ENCODE measurements at regions not wholly inside any gene's neighbourhood (a gene's known extent, or its start where the extent isn't known, plus 50 kb on each side); places are given as distances from the start of the nearest gene placed in this dataset.
"Not testable (repeated sequence)": the region's sequence is repeated elsewhere in the genome, so short reads cannot be mapped to it uniquely, and the experiment has no call there.

DNA sequence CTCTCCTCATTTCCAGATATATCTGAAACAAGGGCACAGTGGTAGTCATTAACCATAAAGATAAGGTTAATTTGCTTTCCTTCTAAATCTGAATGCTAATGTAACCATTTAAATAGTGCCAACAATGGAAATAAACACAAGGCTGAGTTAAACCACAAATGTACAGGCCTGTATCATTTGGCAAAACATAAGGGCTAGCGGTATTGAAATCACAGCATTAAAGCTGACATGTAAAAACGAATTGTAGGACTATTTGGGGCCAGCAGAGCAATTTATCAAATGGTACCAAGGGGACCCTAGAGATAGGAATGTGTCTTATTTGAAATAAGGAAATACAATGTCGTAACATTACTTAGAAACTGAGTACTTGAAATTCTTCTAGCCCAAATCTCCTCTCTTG is 247.5 kb upstream of the RPS23 start:
- no peaks in the 10 kb centered on the region for H3K27me3 ChIP-seq (ENCODE audit: low read depth, low read length)
- no peaks in the 10 kb centered on the region for H3K36me3 ChIP-seq (ENCODE audit: control insufficient read depth in 1 of 2, insufficient read depth in 2 of 2, low read length in 2 of 2)
- H3K4me1 ChIP-seq (ENCODE audit: control insufficient read depth in 1 of 2, insufficient read depth in 2 of 2, low read length in 2 of 2), result no peaks in the 10 kb centered on the region
- no peak overlapping the region for H3K4me3 ChIP-seq (ENCODE audit: low read depth in 1 of 2, low read length in 2 of 2)
- H3K9me3 ChIP-seq (ENCODE audit: control insufficient read depth in 1 of 2, low read length in 2 of 2), result no peaks in the 10 kb centered on the region
- H3K27ac ChIP-seq (ENCODE audit: low read length), result no peak overlapping the region

GRCh38 chr5:82523633-82524032 is 245.5 kb upstream of the RPS23 start:
- no peaks in the 10 kb centered on the region for H3K4me1 ChIP-seq (ENCODE audit: control insufficient read depth in 1 of 2, insufficient read depth in 2 of 2, low read length in 2 of 2)
- no peak overlapping the region for H3K4me3 ChIP-seq (ENCODE audit: low read depth in 1 of 2, low read length in 2 of 2)
- no peaks in the 10 kb centered on the region for H3K9me3 ChIP-seq (ENCODE audit: control insufficient read depth in 1 of 2, low read length in 2 of 2)
- no peaks in the 10 kb centered on the region for H3K27me3 ChIP-seq (ENCODE audit: low read depth, low read length)
- no peaks in the 10 kb centered on the region for H3K36me3 ChIP-seq (ENCODE audit: control insufficient read depth in 1 of 2, insufficient read depth in 2 of 2, low read length in 2 of 2)
- H3K27ac ChIP-seq (ENCODE audit: low read length), result no peak overlapping the region

GRCh38 chr5:82522897-82523296 is 244.7 kb upstream of the RPS23 start:
- no peaks in the 10 kb centered on the region for H3K27me3 ChIP-seq (ENCODE audit: low read depth, low read length)
- no peak overlapping the region for H3K4me3 ChIP-seq (ENCODE audit: low read depth in 1 of 2, low read length in 2 of 2)
- no peaks in the 10 kb centered on the region for H3K9me3 ChIP-seq (ENCODE audit: control insufficient read depth in 1 of 2, low read length in 2 of 2)
- H3K36me3 ChIP-seq (ENCODE audit: control insufficient read depth in 1 of 2, insufficient read depth in 2 of 2, low read length in 2 of 2), result no peaks in the 10 kb centered on the region
- H3K27ac ChIP-seq (ENCODE audit: low read length), result no peak overlapping the region
- no peaks in the 10 kb centered on the region for H3K4me1 ChIP-seq (ENCODE audit: control insufficient read depth in 1 of 2, insufficient read depth in 2 of 2, low read length in 2 of 2)

GRCh38 chr5:82521431-82522051 is 243.4 kb upstream of the RPS23 start:
- Histone ChIP-seq H3K36me3 (ENCODE audit: control insufficient read depth in 1 of 2, insufficient read depth in 2 of 2, low read length in 2 of 2) (no peaks in the 10 kb centered on the region), H3K4me3 (ENCODE audit: low read depth in 1 of 2, low read length in 2 of 2) (no peak overlapping the region), H3K27me3 (ENCODE audit: low read depth, low read length) (no peaks in the 10 kb centered on the region), H3K9me3 (ENCODE audit: control insufficient read depth in 1 of 2, low read length in 2 of 2) (no peaks in the 10 kb centered on the region), H3K4me1 (ENCODE audit: control insufficient read depth in 1 of 2, insufficient read depth in 2 of 2, low read length in 2 of 2) (no peaks in the 10 kb centered on the region), H3K27ac (ENCODE audit: low read length) (no peak overlapping the region)

GRCh38 chr5:82519558-82519957 is 241.4 kb upstream of the RPS23 start:
- no peak overlapping the region for H3K27ac ChIP-seq (ENCODE audit: low read length)
- H3K36me3 ChIP-seq (ENCODE audit: control insufficient read depth in 1 of 2, insufficient read depth in 2 of 2, low read length in 2 of 2), result no peaks in the 10 kb centered on the region
- H3K4me3 ChIP-seq (ENCODE audit: low read depth in 1 of 2, low read length in 2 of 2), result no peak overlapping the region
- H3K27me3 ChIP-seq (ENCODE audit: low read depth, low read length), result no peaks in the 10 kb centered on the region
- H3K9me3 ChIP-seq (ENCODE audit: control insufficient read depth in 1 of 2, low read length in 2 of 2), result no peaks in the 10 kb centered on the region
- H3K4me1 ChIP-seq (ENCODE audit: control insufficient read depth in 1 of 2, insufficient read depth in 2 of 2, low read length in 2 of 2), result no peaks in the 10 kb centered on the region

DNA sequence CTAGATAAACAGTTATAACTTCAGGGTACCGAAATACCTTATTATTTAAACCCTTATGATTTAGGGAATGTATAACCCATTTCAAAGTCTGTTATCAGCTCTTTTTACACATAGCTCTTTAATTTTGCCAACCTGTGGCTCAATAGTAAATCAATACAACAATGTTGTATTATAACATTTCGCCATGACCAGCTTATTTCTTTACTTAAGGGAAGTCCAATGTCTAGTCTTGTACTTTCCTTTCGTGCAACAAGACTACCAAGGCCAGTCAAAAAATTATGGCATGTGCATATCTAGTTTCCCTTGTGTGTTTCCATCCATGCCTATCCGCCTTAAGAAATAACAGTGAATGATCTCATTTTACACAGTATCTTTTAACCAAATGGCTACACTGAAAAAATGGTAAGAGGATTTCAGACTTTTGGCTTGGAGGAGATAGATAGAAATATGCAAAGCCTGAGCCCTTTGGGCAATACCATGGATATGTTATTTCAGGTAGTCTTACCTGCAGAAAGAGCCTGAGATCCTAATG is 239.5 kb upstream of the RPS23 start:
- H3K27me3 ChIP-seq (ENCODE audit: low read depth, low read length), result no peaks in the 10 kb centered on the region
- no peaks in the 10 kb centered on the region for H3K9me3 ChIP-seq (ENCODE audit: control insufficient read depth in 1 of 2, low read length in 2 of 2)
- no peak overlapping the region for H3K27ac ChIP-seq (ENCODE audit: low read length)
- H3K4me3 ChIP-seq (ENCODE audit: low read depth in 1 of 2, low read length in 2 of 2), result no peak overlapping the region
- H3K36me3 ChIP-seq (ENCODE audit: control insufficient read depth in 1 of 2, insufficient read depth in 2 of 2, low read length in 2 of 2), result no peaks in the 10 kb centered on the region
- H3K4me1 ChIP-seq (ENCODE audit: control insufficient read depth in 1 of 2, insufficient read depth in 2 of 2, low read length in 2 of 2), result no peaks in the 10 kb centered on the region

- Histone ChIP-seq H3K27me3 (ENCODE audit: low read depth, low read length) (no peaks in the 10 kb centered on the region), H3K27ac (ENCODE audit: low read length) (no peak overlapping the region), H3K9me3 (ENCODE audit: control insufficient read depth in 1 of 2, low read length in 2 of 2) (no peaks in the 10 kb centered on the region), H3K4me1 (ENCODE audit: control insufficient read depth in 1 of 2, insufficient read depth in 2 of 2, low read length in 2 of 2) (no peaks in the 10 kb centered on the region), H3K4me3 (ENCODE audit: low read depth in 1 of 2, low read length in 2 of 2) (no peak overlapping the region), H3K36me3 (ENCODE audit: control insufficient read depth in 1 of 2, insufficient read depth in 2 of 2, low read length in 2 of 2) (no peaks in the 10 kb centered on the region)
Measured at GRCh38 chr5:82513738-82514137, 235.6 kb upstream of the RPS23 start.

GRCh38 chr5:82512025-82512424 is 233.9 kb upstream of the RPS23 start:
- H3K9me3 ChIP-seq (ENCODE audit: control insufficient read depth in 1 of 2, low read length in 2 of 2), result peaks cover 0 to 5% of the 10 kb centered on the region in 2 donors
- H3K4me3 ChIP-seq (ENCODE audit: low read depth in 1 of 2, low read length in 2 of 2), result no peak overlapping the region
- H3K27ac ChIP-seq (ENCODE audit: low read length), result no peak overlapping the region
- no peaks in the 10 kb centered on the region for H3K36me3 ChIP-seq (ENCODE audit: control insufficient read depth in 1 of 2, insufficient read depth in 2 of 2, low read length in 2 of 2)
- no peaks in the 10 kb centered on the region for H3K4me1 ChIP-seq (ENCODE audit: control insufficient read depth in 1 of 2, insufficient read depth in 2 of 2, low read length in 2 of 2)
- no peaks in the 10 kb centered on the region for H3K27me3 ChIP-seq (ENCODE audit: low read depth, low read length)

DNA sequence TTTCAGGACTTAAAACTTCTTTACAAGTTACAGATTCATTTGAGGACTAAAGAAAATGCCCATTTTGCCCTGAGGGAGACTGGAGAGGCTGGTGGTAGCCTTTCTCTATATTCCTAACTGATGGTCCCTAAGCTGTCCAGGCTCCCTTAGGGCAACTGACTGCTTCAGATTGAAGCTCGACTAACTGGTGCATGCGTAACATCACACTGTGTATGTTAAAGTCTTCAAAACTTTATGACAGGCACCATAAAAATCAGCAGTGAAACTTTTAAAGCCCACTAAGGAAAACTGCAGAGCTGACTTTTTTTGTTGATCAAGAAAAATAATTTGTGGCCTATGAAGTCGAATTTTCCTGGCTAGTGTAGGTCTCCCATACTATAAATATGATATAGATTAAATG is 233.0 kb upstream of the RPS23 start:
- Histone ChIP-seq H3K4me1 (ENCODE audit: control insufficient read depth in 1 of 2, insufficient read depth in 2 of 2, low read length in 2 of 2) (no peaks in the 10 kb centered on the region), H3K4me3 (ENCODE audit: low read depth in 1 of 2, low read length in 2 of 2) (no peak overlapping the region), H3K9me3 (ENCODE audit: control insufficient read depth in 1 of 2, low read length in 2 of 2) (peaks cover 0 to 7% of the 10 kb centered on the region in 2 donors), H3K27ac (ENCODE audit: low read length) (no peak overlapping the region), H3K36me3 (ENCODE audit: control insufficient read depth in 1 of 2, insufficient read depth in 2 of 2, low read length in 2 of 2) (no peaks in the 10 kb centered on the region), H3K27me3 (ENCODE audit: low read depth, low read length) (no peaks in the 10 kb centered on the region)

GRCh38 chr5:82509762-82510161 is 231.6 kb upstream of the RPS23 start:
- Histone ChIP-seq H3K27me3 (ENCODE audit: low read depth, low read length) (no peaks in the 10 kb centered on the region), H3K36me3 (ENCODE audit: control insufficient read depth in 1 of 2, insufficient read depth in 2 of 2, low read length in 2 of 2) (no peaks in the 10 kb centered on the region), H3K4me1 (ENCODE audit: control insufficient read depth in 1 of 2, insufficient read depth in 2 of 2, low read length in 2 of 2) (no peaks in the 10 kb centered on the region), H3K4me3 (ENCODE audit: low read depth in 1 of 2, low read length in 2 of 2) (no peak overlapping the region), H3K27ac (ENCODE audit: low read length) (no peak overlapping the region), H3K9me3 (ENCODE audit: control insufficient read depth in 1 of 2, low read length in 2 of 2) (peaks cover 0 to 7% of the 10 kb centered on the region in 2 donors)

GRCh38 chr5:82506390-82506789 is 228.2 kb upstream of the RPS23 start:
- not testable (repeated sequence) for H3K27ac ChIP-seq (ENCODE audit: low read length); H3K36me3 ChIP-seq (ENCODE audit: control insufficient read depth in 1 of 2, insufficient read depth in 2 of 2, low read length in 2 of 2); H3K4me1 ChIP-seq (ENCODE audit: control insufficient read depth in 1 of 2, insufficient read depth in 2 of 2, low read length in 2 of 2); H3K9me3 ChIP-seq (ENCODE audit: control insufficient read depth in 1 of 2, low read length in 2 of 2); H3K27me3 ChIP-seq (ENCODE audit: low read depth, low read length); H3K4me3 ChIP-seq (ENCODE audit: low read depth in 1 of 2, low read length in 2 of 2)

GRCh38 chr5:82499725-82500244 is 221.6 kb upstream of the RPS23 start:
- Histone ChIP-seq H3K27ac (ENCODE audit: low read length) (no peak overlapping the region), H3K4me3 (ENCODE audit: low read depth in 1 of 2, low read length in 2 of 2) (no peak overlapping the region), H3K9me3 (ENCODE audit: control insufficient read depth in 1 of 2, low read length in 2 of 2) (no peaks in the 10 kb centered on the region), H3K36me3 (ENCODE audit: control insufficient read depth in 1 of 2, insufficient read depth in 2 of 2, low read length in 2 of 2) (no peaks in the 10 kb centered on the region), H3K27me3 (ENCODE audit: low read depth, low read length) (no peaks in the 10 kb centered on the region), H3K4me1 (ENCODE audit: control insufficient read depth in 1 of 2, insufficient read depth in 2 of 2, low read length in 2 of 2) (no peaks in the 10 kb centered on the region)

Measured in muscle layer of duodenum (tissue), 2 donors.